Liver (tissue), 8 donors: ENCODE measurements at regions not wholly inside any gene's neighbourhood (a gene's known extent, or its start where the extent isn't known, plus 50 kb on each side); places are given as distances from the start of the nearest gene placed in this dataset.

Source experiments
- DNase-seq: peaks from one replicate; pipeline ENCODE4 v3.0.0-alpha.2; 2017; ENCODE audit warnings: low spot score
- H3K27ac ChIP-seq, 2 donors: one replicate each; pipeline ENCODE4 v1.7.0; 2013; ENCODE audit warnings: inconsistent platforms in 2 of 2, low read length in 2 of 2, control low read depth in 1 of 2, low read depth in 1 of 2, mild to moderate bottlenecking in 1 of 2
- H3K27me3 ChIP-seq, 4 donors: one replicate each; pipeline versions ENCODE4 v1.6.1 to v1.7.0; 2013; ENCODE audit warnings: low read length in 3 of 4, inconsistent platforms in 1 of 4, mild to moderate bottlenecking in 1 of 4, moderate library complexity in 1 of 4; ENCODE audit not compliant: control insufficient read depth in 4 of 4, insufficient read depth in 4 of 4
- H3K36me3 ChIP-seq, 4 donors: one replicate each; pipeline versions ENCODE4 v1.6.1 to v1.7.0; 2013; ENCODE audit warnings: low read length in 3 of 4, mild to moderate bottlenecking in 3 of 4, low read depth in 1 of 4, moderate library complexity in 1 of 4; ENCODE audit not compliant: control insufficient read depth in 4 of 4, insufficient read depth in 3 of 4
- H3K4me1 ChIP-seq, 4 donors: one replicate each; pipeline versions ENCODE4 v1.6.1 to v1.7.0; 2013; ENCODE audit warnings: low read length in 3 of 4, mild to moderate bottlenecking in 3 of 4, moderate library complexity in 1 of 4; ENCODE audit not compliant: control insufficient read depth in 4 of 4, insufficient read depth in 4 of 4
- H3K4me3 ChIP-seq, 3 donors: one replicate each; pipeline versions ENCODE4 v1.6.1 to v1.7.0; 2013; ENCODE audit warnings: low read length in 3 of 3, control low read depth in 1 of 3, low read depth in 1 of 3, mild to moderate bottlenecking in 1 of 3
- H3K9ac ChIP-seq, 2 donors: one replicate each; pipeline ENCODE4 v1.7.0; 2013; ENCODE audit warnings: low read length in 2 of 2, mild to moderate bottlenecking in 2 of 2, moderate library complexity in 2 of 2, control low read depth in 1 of 2, low read depth in 1 of 2
- H3K9me3 ChIP-seq, 4 donors: one replicate each; pipeline versions ENCODE4 v1.6.1 to v1.7.0; 2013; ENCODE audit warnings: low read length in 3 of 4; ENCODE audit not compliant: control insufficient read depth in 4 of 4
- EGR1 ChIP-seq, 2 donors: IDR thresholded peaks; 2 replicates each; pipeline ENCODE4 v1.6.1; 2016 to 2018; ENCODE audit warnings: antibody characterized with exemption in 2 of 2, low read depth in 2 of 2
- FOXA1 ChIP-seq: IDR thresholded peaks from 2 replicates; pipeline ENCODE4 v1.6.1; 2016; ENCODE audit warnings: antibody characterized with exemption
- FOXA2 ChIP-seq: IDR thresholded peaks from 2 replicates; pipeline ENCODE4 v1.6.1; 2016; ENCODE audit warnings: antibody characterized with exemption
- GABPA ChIP-seq, 2 donors: IDR thresholded peaks in 1 of 2; conservative IDR thresholded peaks in 1 of 2; 2 replicates each; pipeline ENCODE4 v1.6.1; 2016; ENCODE audit warnings: antibody characterized with exemption in 2 of 2, mild to moderate bottlenecking in 1 of 2, moderate library complexity in 1 of 2
- HNF4A ChIP-seq, 2 donors: conservative IDR thresholded peaks; 2 replicates each; pipeline ENCODE4 v1.6.1; 2016; ENCODE audit warnings: antibody characterized with exemption in 2 of 2, mild to moderate bottlenecking in 2 of 2
- HNF4G ChIP-seq: IDR thresholded peaks from 2 replicates; pipeline ENCODE4 v1.6.1; 2016; ENCODE audit warnings: antibody characterized with exemption
- JUND ChIP-seq, 2 donors: IDR thresholded peaks; 2 replicates each; pipeline ENCODE4 v1.6.1; 2016; ENCODE audit warnings: antibody characterized with exemption in 2 of 2
- MAX ChIP-seq: IDR thresholded peaks from 2 replicates; pipeline ENCODE4 v1.6.1; 2016; ENCODE audit warnings: antibody characterized with exemption
- RAD21 ChIP-seq, 2 donors: IDR thresholded peaks; 2 replicates each; pipeline ENCODE4 v1.6.1; 2016; ENCODE audit warnings: antibody characterized with exemption in 2 of 2, mild to moderate bottlenecking in 2 of 2
- RXRA ChIP-seq, 2 donors: IDR thresholded peaks; 2 replicates each; pipeline ENCODE4 v1.6.1; 2017 to 2018; ENCODE audit warnings: antibody characterized with exemption in 2 of 2, mild to moderate bottlenecking in 1 of 2
- SP1 ChIP-seq: IDR thresholded peaks from 2 replicates; pipeline ENCODE4 v1.6.1; 2018; ENCODE audit warnings: antibody characterized with exemption, mild to moderate bottlenecking
- YY1 ChIP-seq: IDR thresholded peaks from 2 replicates; pipeline ENCODE4 v1.6.1; 2016; ENCODE audit warnings: antibody characterized with exemption, mild to moderate bottlenecking
- WGBS: extraction: QIAGEN DNeasy Blood & Tissue Kit; methylation state at CpG from one replicate; pipeline ENCODE4 v1.1.7; 2013; 5-methylcytosine and 5-hydroxymethylcytosine counted together
- TF ChIP-seq, protein P1 (sequence below): fragments of 150-350 bp; IDR thresholded peaks from 2 replicates; pipeline ENCODE4 v1.5.1; 2017; ENCODE audit warnings: improper control_type of control experiment, low read depth, low read length; ENCODE audit not compliant: missing input control
- TF ChIP-seq, protein P2 (sequence below): IDR thresholded peaks from 2 replicates; pipeline ENCODE4 v1.6.1; 2016; ENCODE audit warnings: antibody characterized with exemption, mild to moderate bottlenecking
- TF ChIP-seq, protein P3 (sequence below): IDR thresholded peaks from 2 replicates; pipeline ENCODE4 v1.6.1; 2016; ENCODE audit warnings: antibody characterized with exemption
- TF ChIP-seq, protein P4 (sequence below): IDR thresholded peaks from 2 replicates; pipeline ENCODE4 v1.6.1; 2016; ENCODE audit warnings: antibody characterized with exemption
- donor health status: healthy.
- donor health status: healthy.
- donor health status: healthy.
- donor health status: healthy.
- donor health status: healthy.

- H3K36me3 ChIP-seq: no peaks in the 10 kb centered on the region
- no peaks in the 10 kb centered on the region for H3K9me3 ChIP-seq
- no peak overlapping the region for H3K27ac ChIP-seq
- DNase-seq: no peak
- peaks cover 0 to 2% (median under 1%) of the 10 kb centered on the region in 4 donors for H3K27me3 ChIP-seq
- H3K4me1 ChIP-seq: no peaks in the 10 kb centered on the region
- 54% methylated on average over 3 of the region's 3 CpGs for WGBS
- TF ChIP-seq SP1 (no peak), RAD21 (IDR thresholded peaks at IDR 0.05) (no peak), YY1 (no peak), GABPA (IDR thresholded peaks at IDR 0.05 in 1 of 2, conservative IDR thresholded peaks at IDR 0.05 in 1 of 2) (no peak), FOXA1 (no peak), RXRA (IDR thresholded peaks at IDR 0.05) (no peak), JUND (IDR thresholded peaks at IDR 0.05) (no peak), MAX (no peak)
- TF ChIP-seq, protein P1, sequence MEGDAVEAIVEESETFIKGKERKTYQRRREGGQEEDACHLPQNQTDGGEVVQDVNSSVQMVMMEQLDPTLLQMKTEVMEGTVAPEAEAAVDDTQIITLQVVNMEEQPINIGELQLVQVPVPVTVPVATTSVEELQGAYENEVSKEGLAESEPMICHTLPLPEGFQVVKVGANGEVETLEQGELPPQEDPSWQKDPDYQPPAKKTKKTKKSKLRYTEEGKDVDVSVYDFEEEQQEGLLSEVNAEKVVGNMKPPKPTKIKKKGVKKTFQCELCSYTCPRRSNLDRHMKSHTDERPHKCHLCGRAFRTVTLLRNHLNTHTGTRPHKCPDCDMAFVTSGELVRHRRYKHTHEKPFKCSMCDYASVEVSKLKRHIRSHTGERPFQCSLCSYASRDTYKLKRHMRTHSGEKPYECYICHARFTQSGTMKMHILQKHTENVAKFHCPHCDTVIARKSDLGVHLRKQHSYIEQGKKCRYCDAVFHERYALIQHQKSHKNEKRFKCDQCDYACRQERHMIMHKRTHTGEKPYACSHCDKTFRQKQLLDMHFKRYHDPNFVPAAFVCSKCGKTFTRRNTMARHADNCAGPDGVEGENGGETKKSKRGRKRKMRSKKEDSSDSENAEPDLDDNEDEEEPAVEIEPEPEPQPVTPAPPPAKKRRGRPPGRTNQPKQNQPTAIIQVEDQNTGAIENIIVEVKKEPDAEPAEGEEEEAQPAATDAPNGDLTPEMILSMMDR: no peak
- TF ChIP-seq, protein P2, sequence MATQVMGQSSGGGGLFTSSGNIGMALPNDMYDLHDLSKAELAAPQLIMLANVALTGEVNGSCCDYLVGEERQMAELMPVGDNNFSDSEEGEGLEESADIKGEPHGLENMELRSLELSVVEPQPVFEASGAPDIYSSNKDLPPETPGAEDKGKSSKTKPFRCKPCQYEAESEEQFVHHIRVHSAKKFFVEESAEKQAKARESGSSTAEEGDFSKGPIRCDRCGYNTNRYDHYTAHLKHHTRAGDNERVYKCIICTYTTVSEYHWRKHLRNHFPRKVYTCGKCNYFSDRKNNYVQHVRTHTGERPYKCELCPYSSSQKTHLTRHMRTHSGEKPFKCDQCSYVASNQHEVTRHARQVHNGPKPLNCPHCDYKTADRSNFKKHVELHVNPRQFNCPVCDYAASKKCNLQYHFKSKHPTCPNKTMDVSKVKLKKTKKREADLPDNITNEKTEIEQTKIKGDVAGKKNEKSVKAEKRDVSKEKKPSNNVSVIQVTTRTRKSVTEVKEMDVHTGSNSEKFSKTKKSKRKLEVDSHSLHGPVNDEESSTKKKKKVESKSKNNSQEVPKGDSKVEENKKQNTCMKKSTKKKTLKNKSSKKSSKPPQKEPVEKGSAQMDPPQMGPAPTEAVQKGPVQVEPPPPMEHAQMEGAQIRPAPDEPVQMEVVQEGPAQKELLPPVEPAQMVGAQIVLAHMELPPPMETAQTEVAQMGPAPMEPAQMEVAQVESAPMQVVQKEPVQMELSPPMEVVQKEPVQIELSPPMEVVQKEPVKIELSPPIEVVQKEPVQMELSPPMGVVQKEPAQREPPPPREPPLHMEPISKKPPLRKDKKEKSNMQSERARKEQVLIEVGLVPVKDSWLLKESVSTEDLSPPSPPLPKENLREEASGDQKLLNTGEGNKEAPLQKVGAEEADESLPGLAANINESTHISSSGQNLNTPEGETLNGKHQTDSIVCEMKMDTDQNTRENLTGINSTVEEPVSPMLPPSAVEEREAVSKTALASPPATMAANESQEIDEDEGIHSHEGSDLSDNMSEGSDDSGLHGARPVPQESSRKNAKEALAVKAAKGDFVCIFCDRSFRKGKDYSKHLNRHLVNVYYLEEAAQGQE: no peak
- TF ChIP-seq, protein P3, sequence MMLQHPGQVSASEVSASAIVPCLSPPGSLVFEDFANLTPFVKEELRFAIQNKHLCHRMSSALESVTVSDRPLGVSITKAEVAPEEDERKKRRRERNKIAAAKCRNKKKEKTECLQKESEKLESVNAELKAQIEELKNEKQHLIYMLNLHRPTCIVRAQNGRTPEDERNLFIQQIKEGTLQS: no peak
- TF ChIP-seq, protein P4, sequence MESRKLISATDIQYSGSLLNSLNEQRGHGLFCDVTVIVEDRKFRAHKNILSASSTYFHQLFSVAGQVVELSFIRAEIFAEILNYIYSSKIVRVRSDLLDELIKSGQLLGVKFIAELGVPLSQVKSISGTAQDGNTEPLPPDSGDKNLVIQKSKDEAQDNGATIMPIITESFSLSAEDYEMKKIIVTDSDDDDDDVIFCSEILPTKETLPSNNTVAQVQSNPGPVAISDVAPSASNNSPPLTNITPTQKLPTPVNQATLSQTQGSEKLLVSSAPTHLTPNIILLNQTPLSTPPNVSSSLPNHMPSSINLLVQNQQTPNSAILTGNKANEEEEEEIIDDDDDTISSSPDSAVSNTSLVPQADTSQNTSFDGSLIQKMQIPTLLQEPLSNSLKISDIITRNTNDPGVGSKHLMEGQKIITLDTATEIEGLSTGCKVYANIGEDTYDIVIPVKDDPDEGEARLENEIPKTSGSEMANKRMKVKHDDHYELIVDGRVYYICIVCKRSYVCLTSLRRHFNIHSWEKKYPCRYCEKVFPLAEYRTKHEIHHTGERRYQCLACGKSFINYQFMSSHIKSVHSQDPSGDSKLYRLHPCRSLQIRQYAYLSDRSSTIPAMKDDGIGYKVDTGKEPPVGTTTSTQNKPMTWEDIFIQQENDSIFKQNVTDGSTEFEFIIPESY: no peak
- no peak overlapping the region for H3K9ac ChIP-seq
- no peak overlapping the region for H3K4me3 ChIP-seq
These were observed 104.4 kb upstream of the MCTP2 start for GRCh38 chr15:94127006-94127405.

DNA sequence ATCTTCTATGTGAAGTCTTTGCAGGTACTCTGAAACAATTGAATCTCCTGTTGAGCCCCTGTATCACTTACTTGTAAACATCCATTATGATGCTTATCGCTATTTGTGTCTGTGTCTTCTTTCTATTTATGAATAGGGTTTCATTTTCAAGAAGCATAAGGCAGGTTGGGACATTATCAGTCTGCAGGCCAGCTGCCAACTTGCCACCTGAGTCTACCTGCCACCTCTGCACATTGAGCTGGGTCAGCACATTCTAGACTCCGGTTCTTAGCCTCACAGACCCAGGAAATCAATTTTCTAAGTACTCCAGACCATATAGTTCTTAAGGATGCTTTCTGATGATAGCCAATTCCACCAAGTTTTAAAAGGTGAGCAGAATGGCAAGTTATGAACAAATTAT, 105.7 kb upstream of the MCTP2 start:
- no peaks in the 10 kb centered on the region for H3K36me3 ChIP-seq
- H3K9me3 ChIP-seq: no peaks in the 10 kb centered on the region
- no peaks in the 10 kb centered on the region for H3K4me1 ChIP-seq
- no peak overlapping the region for H3K4me3 ChIP-seq
- no peak for DNase-seq
- H3K27me3 ChIP-seq: peaks cover 0 to 2% (median 0%) of the 10 kb centered on the region in 4 donors
- H3K27ac ChIP-seq: no peak overlapping the region
- 65% methylated on average over 2 of the region's 2 CpGs for WGBS
- no peak overlapping the region for H3K9ac ChIP-seq
- no peak for TF ChIP-seq RXRA (IDR thresholded peaks at IDR 0.05)
- no peak for TF ChIP-seq GABPA (IDR thresholded peaks at IDR 0.05 in 1 of 2, conservative IDR thresholded peaks at IDR 0.05 in 1 of 2)
- no peak for TF ChIP-seq HNF4G
- TF ChIP-seq, protein P2: no peak
- no peak for TF ChIP-seq FOXA2
- TF ChIP-seq, protein P1: no peak
- no peak for TF ChIP-seq RAD21 (IDR thresholded peaks at IDR 0.05)
- no peak for TF ChIP-seq YY1
- TF ChIP-seq HNF4A (conservative IDR thresholded peaks at IDR 0.05): no peak
- TF ChIP-seq FOXA1: no peak
- TF ChIP-seq, protein P3: no peak
- TF ChIP-seq EGR1 (IDR thresholded peaks at IDR 0.05; ENCODE audit: low read depth in 2 of 2): no peak
